ENCODE measurements at regions not wholly inside any gene's neighbourhood (a gene's known extent, or its start where the extent isn't known, plus 50 kb on each side); places are given as distances from the start of the nearest gene placed in this dataset.

GRCh38 chr19:28234637-28235036 lies 978.3 kb downstream of the UQCRFS1 start:
- DNase-seq (ENCODE audit: low read depth in 3 of 3, low spot score in 2 of 3) = no peak

- no peak for DNase-seq (ENCODE audit: low read depth in 3 of 3, low spot score in 2 of 3)
These were observed 984.1 kb downstream of the UQCRFS1 start for GRCh38 chr19:28228854-28229253.

DNA sequence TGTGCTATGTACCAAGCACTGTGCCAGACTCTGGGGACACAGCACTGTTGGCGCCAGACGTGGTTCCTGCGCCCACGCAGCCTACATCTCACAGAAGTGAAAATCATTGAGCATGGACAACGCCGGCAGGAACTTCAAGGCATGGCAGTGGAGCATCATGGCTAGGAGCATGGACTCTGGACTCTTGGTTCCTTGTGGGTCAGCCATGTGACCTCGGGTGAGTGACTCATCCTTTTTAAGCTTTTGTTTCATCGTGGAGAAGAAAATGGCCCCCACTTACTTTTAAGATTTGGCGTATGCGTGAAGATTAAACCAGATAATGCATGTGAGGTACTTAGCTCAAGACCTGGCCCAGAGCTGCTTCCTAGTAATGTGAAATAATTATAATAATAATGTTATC lies 988.5 kb downstream of the UQCRFS1 start:
- DNase-seq (ENCODE audit: low read depth in 3 of 3, low spot score in 2 of 3) = no peak

DNA sequence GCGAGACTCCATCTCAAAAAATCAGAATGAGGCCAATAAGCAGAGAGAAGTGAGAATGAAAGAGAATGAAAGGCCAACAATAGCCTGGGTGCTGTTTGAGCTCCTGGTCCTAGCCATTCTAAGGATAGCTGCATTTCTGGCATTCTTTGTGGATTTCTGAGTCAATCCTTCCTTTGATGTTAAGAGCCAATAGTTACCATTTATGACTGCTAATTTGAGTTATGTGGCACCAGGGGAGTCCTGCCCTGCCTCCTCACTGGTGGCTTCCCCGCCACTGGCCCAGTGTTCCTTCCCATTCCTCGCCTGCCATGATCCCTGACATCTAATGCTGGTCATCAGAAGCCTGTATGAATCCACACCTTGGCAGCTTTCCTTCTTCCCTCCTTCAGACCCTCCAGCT lies 991.2 kb downstream of the UQCRFS1 start:
- no peak for DNase-seq (ENCODE audit: low read depth in 3 of 3, low spot score in 2 of 3)

DNA sequence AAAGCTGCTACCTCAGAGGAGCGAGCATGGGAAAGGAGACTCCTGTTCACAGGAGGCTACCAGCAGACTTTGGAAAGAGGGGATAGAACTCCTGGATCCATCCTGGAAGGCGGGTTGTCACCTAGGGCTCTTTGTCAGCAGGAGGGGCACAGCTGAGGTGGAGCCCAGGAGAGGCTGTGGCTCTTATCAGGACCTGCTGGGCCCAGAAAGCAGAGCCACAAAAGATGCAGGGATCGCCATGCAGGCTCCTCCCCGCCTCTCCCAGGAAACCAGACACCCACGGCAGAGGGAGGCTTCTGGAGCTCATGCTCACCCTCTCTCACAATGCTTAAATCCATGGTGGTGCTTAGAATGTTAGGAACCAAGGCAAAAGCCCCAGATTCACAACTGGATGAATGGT lies 994.2 kb downstream of the UQCRFS1 start:
- no peak for DNase-seq (ENCODE audit: low read depth in 3 of 3, low spot score in 2 of 3)

DNA sequence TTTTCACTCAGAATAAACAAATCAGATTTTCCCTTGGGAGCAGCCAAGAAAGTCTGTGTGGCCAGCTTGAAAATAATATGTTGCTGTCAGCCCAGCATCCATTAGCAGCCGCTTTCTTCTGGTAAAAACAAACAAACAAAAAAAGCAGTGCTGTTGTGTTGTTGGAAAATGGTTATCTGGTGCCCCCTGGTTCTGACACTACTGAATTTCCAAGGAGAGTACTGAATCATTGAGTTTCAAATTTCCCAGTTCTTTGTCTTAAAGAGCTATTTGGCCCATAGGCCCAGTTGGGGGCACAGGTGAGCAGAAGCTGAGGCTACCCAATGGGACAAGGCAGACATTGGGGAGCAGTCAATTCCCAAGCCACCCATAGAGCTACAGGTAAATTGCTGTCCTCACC lies 995.9 kb downstream of the UQCRFS1 start:
- DNase-seq (ENCODE audit: low read depth in 3 of 3, low spot score in 2 of 3) = no peak

DNA sequence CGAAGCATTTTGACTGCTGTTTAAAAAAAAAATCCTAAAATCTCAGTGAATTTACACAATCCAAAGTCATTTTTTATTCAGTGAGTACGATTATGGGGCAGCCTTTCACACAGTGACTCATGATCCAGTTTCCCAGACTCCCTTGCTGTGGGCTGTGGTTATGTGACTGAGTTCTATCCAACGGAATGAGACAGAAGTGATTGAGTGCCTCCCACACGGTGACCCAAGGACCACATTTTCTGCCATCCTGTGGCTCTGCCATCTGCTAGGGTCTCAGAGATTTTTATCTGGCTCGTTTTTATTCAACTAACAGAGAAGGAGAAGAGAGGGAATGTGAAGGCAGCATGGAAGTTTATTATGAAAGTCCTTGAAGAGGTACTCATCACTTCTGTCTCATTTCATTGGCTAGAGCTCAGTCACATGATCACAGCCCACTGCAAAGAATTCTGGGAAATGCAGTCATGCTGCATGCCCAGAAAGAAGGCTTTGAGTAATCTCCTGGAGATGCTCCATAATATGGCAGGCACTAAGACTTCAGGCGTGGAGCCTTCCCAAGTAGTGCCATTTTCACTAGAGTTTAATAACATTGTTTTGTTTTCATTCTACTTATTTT lies 999.4 kb downstream of the UQCRFS1 start:
- no peak for DNase-seq (ENCODE audit: low read depth in 3 of 3, low spot score in 2 of 3)

GRCh38 chr19:28210886-28211285 lies 1002.1 kb downstream of the UQCRFS1 start:
- DNase-seq (ENCODE audit: low read depth in 3 of 3, low spot score in 2 of 3) = no peak

- no peak for DNase-seq (ENCODE audit: low read depth in 3 of 3, low spot score in 2 of 3)
These were observed 1004.2 kb downstream of the UQCRFS1 start for GRCh38 chr19:28208745-28209144.

DNA sequence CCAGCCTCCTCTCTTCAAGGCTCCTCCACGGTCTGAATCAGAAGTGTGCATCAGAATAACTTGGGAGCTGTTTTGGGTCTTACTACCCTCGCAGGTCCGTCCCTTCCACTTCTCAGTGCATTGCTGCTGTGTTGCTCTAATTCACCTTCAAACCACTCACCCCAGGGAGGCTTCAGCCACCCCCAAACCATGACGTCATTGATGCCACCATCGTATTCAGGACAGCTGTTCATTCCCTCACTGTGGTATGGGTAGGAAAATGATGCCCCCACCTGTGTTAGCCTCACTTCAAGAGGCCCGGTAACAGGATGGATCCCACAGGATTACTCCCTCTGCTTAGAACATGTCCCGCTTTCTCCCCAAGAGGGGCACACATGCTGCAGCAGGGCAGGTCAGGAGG lies 1005.7 kb downstream of the UQCRFS1 start:
- DNase-seq (ENCODE audit: low read depth in 3 of 3, low spot score in 2 of 3) = no peak

DNA sequence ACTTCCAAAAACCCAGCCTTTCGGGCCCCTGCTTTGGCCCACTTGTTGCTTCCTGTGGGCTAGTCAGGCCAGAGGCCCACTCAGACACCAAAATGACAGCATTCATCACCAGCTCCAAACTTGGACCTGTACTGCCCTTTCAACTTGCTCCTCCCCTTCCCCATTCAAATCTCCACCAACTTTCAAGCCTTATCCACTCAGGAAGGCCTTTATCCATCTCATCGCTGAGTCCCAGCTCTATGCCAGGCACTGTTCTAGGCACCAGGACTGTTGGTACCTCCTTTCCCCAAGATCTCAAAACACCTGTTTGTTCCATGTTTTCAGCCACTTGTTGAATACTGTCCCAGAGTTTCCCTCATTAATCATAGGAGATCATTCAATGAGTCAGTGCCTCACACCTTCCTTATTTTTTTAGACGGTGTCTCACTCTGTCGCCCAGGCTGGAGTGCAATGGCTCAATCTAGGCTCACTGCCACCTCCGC lies 1011.4 kb downstream of the UQCRFS1 start:
- no peak for DNase-seq (ENCODE audit: low read depth in 3 of 3, low spot score in 2 of 3)

- DNase-seq (ENCODE audit: low read depth in 3 of 3, low spot score in 2 of 3) = no peak
These were observed 1013.6 kb downstream of the UQCRFS1 start for GRCh38 chr19:28199323-28199722.

- DNase-seq (ENCODE audit: low read depth in 3 of 3, low spot score in 2 of 3) = no peak
These were observed 1016.0 kb downstream of the UQCRFS1 start for GRCh38 chr19:28196961-28197360.

DNA sequence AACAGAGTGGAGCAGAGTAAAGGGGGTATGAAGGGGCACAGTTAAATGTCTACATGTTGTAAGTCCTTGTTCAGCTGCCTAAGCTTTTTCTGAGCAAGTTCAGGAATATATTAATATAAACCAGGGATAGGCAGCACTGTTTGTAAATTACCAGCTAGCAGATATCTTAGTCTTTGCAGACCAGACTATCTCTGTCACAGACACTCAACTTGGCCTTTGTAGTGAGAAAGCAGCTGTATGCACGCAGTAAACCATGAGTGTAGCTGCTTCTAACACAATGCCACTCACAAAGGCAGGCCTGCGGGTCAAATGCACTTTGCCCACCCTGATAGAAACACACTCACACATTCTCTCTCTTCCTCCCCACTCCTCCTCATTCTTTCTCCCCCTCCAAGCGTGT lies 1016.9 kb downstream of the UQCRFS1 start:
- no peak for DNase-seq (ENCODE audit: low read depth in 3 of 3, low spot score in 2 of 3)

GRCh38 chr19:28185646-28186045 lies 1027.3 kb downstream of the UQCRFS1 start:
- DNase-seq (ENCODE audit: low read depth in 3 of 3, low spot score in 2 of 3) = no peak

DNA sequence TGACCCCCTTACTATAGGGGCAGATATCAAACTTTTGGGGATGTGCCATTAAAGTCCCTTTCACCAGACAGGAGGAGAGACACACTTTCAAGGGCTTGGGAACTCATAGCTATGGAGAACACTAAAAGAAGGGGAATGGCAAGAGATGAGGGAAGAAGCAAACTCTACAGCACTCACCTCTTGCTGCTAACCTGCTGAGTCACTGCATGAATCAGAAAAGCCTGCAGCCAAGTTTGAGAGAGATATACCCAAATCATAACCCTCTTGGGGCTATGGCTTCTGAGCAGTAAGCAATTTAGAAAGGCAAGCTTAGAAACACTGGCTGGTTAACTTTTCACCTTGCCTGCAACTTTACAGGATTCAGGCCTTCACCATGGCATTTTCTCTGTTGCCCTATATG lies 1028.0 kb downstream of the UQCRFS1 start:
- no peak for DNase-seq (ENCODE audit: low read depth in 3 of 3, low spot score in 2 of 3)

GRCh38 chr19:28176193-28176592 lies 1036.8 kb downstream of the UQCRFS1 start:
- no peak for DNase-seq (ENCODE audit: low read depth in 3 of 3, low spot score in 2 of 3)

DNA sequence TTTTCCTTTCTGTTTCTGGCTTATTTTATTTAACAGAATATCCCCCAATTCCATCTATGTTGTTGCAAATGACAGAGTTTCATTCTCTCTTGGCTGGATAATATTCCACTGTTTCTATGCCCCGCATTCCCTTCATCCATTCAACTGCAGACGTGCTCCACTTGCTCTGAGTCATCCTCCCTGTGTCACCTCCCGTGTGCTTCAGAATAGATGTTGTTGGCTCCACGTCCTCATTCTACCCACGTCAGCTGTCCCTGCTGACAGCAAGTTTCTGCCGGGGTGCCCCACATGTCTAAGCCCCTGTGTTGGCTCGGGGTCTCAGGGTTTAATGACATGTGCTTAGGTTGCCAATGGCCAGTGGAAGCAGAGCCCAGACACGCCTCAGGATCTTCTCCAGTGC lies 1041.0 kb downstream of the UQCRFS1 start:
- no peak for DNase-seq (ENCODE audit: low read depth in 3 of 3, low spot score in 2 of 3)

- DNase-seq (ENCODE audit: low read depth in 3 of 3, low spot score in 2 of 3) = no peak
These were observed 1042.9 kb downstream of the UQCRFS1 start for GRCh38 chr19:28170066-28170465.

GRCh38 chr19:28169168-28169887 lies 1043.6 kb downstream of the UQCRFS1 start:
- peak in 1 of 3 donors; percentile 10 for DNase-seq (ENCODE audit: low read depth in 3 of 3, low spot score in 2 of 3)

GRCh38 chr19:28168557-28168956 lies 1044.4 kb downstream of the UQCRFS1 start:
- no peak for DNase-seq (ENCODE audit: low read depth in 3 of 3, low spot score in 2 of 3)

- no peak for DNase-seq (ENCODE audit: low read depth in 3 of 3, low spot score in 2 of 3)
These were observed 1046.9 kb downstream of the UQCRFS1 start for GRCh38 chr19:28166025-28166424.
